Spleen (tissue), 11 donors: ENCODE measurements at regions not wholly inside any gene's neighbourhood (a gene's known extent, or its start where the extent isn't known, plus 50 kb on each side); places are given as distances from the start of the nearest gene placed in this dataset.

Experiments used
- DNase-seq: peaks from one replicate; pipeline ENCODE4 v3.0.0-alpha.2; 2020
- H3K27ac ChIP-seq, 8 donors: fragments of 200-600 bp; sonication (generic) in 7 of 8; 1 replicate in 4 of 8; 2 replicates in 4 of 8; pipeline versions ENCODE4 v1.5.0 to v1.8.0; 2016 to 2021; ENCODE audit warnings: inconsistent platforms in 4 of 8, mild to moderate bottlenecking in 4 of 8, moderate library complexity in 1 of 8
- H3K27me3 ChIP-seq, 7 donors: fragments of 200-600 bp; sonication (generic) in 6 of 7; replicated peaks in 1 of 7; 1 replicate in 4 of 7; 2 replicates in 3 of 7; pipeline versions ENCODE4 v1.5.0 to v1.8.0; 2016 to 2021; ENCODE audit warnings: inconsistent platforms in 3 of 7, mild to moderate bottlenecking in 1 of 7
- H3K36me3 ChIP-seq, 6 donors: fragments of 200-600 bp; sonication (generic) in 5 of 6; 1 replicate in 4 of 6; 2 replicates in 2 of 6; pipeline versions ENCODE4 v1.5.0 to v1.8.0; 2016 to 2021; ENCODE audit warnings: inconsistent platforms in 2 of 6
- H3K4me1 ChIP-seq, 6 donors: fragments of 200-600 bp; sonication (generic) in 5 of 6; 1 replicate in 3 of 6; 2 replicates in 3 of 6; pipeline versions ENCODE4 v1.5.0 to v1.8.0; 2016 to 2021; ENCODE audit warnings: inconsistent platforms in 3 of 6
- H3K4me3 ChIP-seq, 8 donors: fragments of 200-600 bp; sonication (generic) in 7 of 8; 1 replicate in 4 of 8; 2 replicates in 4 of 8; pipeline versions ENCODE4 v1.5.0 to v1.8.0; 2016 to 2021; ENCODE audit warnings: inconsistent platforms in 4 of 8, mild to moderate bottlenecking in 4 of 8, moderate library complexity in 2 of 8
- H3K9me3 ChIP-seq, 8 donors: fragments of 200-600 bp; sonication (generic) in 7 of 8; 1 replicate in 4 of 8; 2 replicates in 4 of 8; pipeline versions ENCODE4 v1.5.0 to v1.8.0; 2016 to 2021; ENCODE audit warnings: inconsistent platforms in 4 of 8
- CTCF ChIP-seq, 11 experiments: fragments of 200-600 bp in 7 of 11; fragments of 450-650 bp in 4 of 11; sonication (generic) in 4 of 11; IDR thresholded peaks in 8 of 11; conservative IDR thresholded peaks in 3 of 11; 1 replicate in 7 of 11; 2 replicates in 4 of 11; pipeline versions ENCODE4 v1.4.0 to v1.8.0; 2016 to 2021; ENCODE audit warnings: antibody characterized with exemption in 11 of 11, inconsistent platforms in 4 of 11, mild to moderate bottlenecking in 1 of 11
- POLR2A ChIP-seq, 3 donors: fragments of 450-650 bp; IDR thresholded peaks; one replicate each; pipeline ENCODE4 v1.5.1; 2017; ENCODE audit warnings: antibody characterized with exemption in 3 of 3, mild to moderate bottlenecking in 1 of 3
- POLR2AphosphoS5 ChIP-seq, 3 donors: sonication (generic); formaldehyde crosslinking; IDR thresholded peaks; one replicate each; pipeline ENCODE4 v1.5.1; 2017; ENCODE audit warnings: antibody characterized with exemption in 3 of 3
- WGBS, 5 donors: extraction: QIAGEN DNeasy Blood & Tissue Kit in 3 of 5; methylation state at CpG; one replicate each; pipeline versions ENCODE4 v1.1.5 to v1.1.7; 2013 to 2018; 5-methylcytosine and 5-hydroxymethylcytosine counted together
- intact Hi-C: fragments of 100-400 bp; cut with DNase I; formaldehyde crosslinking; loops from one replicate; pipeline ENCODE4 v1.15.0; 2023; ENCODE audit warnings: low total_unique reads
- donor health status: healthy with polysubstance abuse.
- donor health status: DM: no; HTN: no; CAD: no; lungs with moderate emphysema.
- donor health status: DM: no; HTN: no; CAD: no.
- donor health status: Bipolar disorder and iron deficiency.
- donor health status: healthy.
- donor health status: DM: no; HTN: no; CAD: no.
- donor health status: DM: yes; HTN: yes; CAD: no.

- Histone ChIP-seq H3K4me1 (peaks cover 0 to 10% (median 2%) of the 10 kb centered on the region in 6 donors), H3K27me3 (peaks cover 0 to 21% (median 0%) of the 10 kb centered on the region in 7 donors), H3K9me3 (no peaks in the 10 kb centered on the region), H3K27ac (no peak overlapping the region), H3K36me3 (no peaks in the 10 kb centered on the region), H3K4me3 (no peak overlapping the region)
- no peak for TF ChIP-seq CTCF (IDR thresholded peaks at IDR 0.05 in 8 of 11, conservative IDR thresholded peaks at IDR 0.05 in 3 of 11)
- no peak for TF ChIP-seq POLR2AphosphoS5 (IDR thresholded peaks at IDR 0.05)
- TF ChIP-seq POLR2A (IDR thresholded peaks at IDR 0.05): no peak
- no peak for DNase-seq
- intact Hi-C loops: no loop called here
- 75 to 93% (median 77%) methylated on average over 4 of the region's 4 CpGs for WGBS, 5 donors
Observed at GRCh38 chr11:69580529-69580928, 60.4 kb upstream of the CCND1 start.

GRCh38 chr11:69582756-69583467, 58.0 kb upstream of the CCND1 start:
- intact Hi-C loops: no loop called here
- 34 to 50% (median 48%) methylated on average over 5 of the region's 5 CpGs for WGBS, 5 donors

GRCh38 chr11:69584160-69584559, 56.8 kb upstream of the CCND1 start:
- H3K27me3 ChIP-seq: no peaks in the 10 kb centered on the region
- intact Hi-C loops: no loop called here
- TF ChIP-seq POLR2AphosphoS5 (IDR thresholded peaks at IDR 0.05) (no peak), CTCF (IDR thresholded peaks at IDR 0.05 in 8 of 11, conservative IDR thresholded peaks at IDR 0.05 in 3 of 11) (no peak), POLR2A (IDR thresholded peaks at IDR 0.05) (no peak)
- H3K9me3 ChIP-seq: no peaks in the 10 kb centered on the region
- H3K4me3 ChIP-seq: no peak overlapping the region
- no peak overlapping the region for H3K27ac ChIP-seq
- 92 to 99% (median 94%) methylated on average over 3 of the region's 3 CpGs for WGBS, 5 donors
- H3K4me1 ChIP-seq: no peaks in the 10 kb centered on the region
- H3K36me3 ChIP-seq: no peaks in the 10 kb centered on the region
- DNase-seq: no peak

More at GRCh38 chr11:69582756-69583467, 58.0 kb upstream of the CCND1 start:
- Histone ChIP-seq H3K4me3 (no peak overlapping the region), H3K36me3 (no peaks in the 10 kb centered on the region), H3K27ac (no peak overlapping the region), H3K4me1 (no peaks in the 10 kb centered on the region), H3K27me3 (no peaks in the 10 kb centered on the region), H3K9me3 (no peaks in the 10 kb centered on the region)
- TF ChIP-seq POLR2AphosphoS5 (IDR thresholded peaks at IDR 0.05) (no peak), POLR2A (IDR thresholded peaks at IDR 0.05) (no peak), CTCF (IDR thresholded peaks at IDR 0.05 in 8 of 11, conservative IDR thresholded peaks at IDR 0.05 in 3 of 11) (no peak)
- no peak for DNase-seq

- H3K4me1 ChIP-seq: no peaks in the 10 kb centered on the region
- TF ChIP-seq POLR2A (IDR thresholded peaks at IDR 0.05) (no peak), CTCF (IDR thresholded peaks at IDR 0.05 in 8 of 11, conservative IDR thresholded peaks at IDR 0.05 in 3 of 11) (no peak), POLR2AphosphoS5 (IDR thresholded peaks at IDR 0.05) (no peak)
- H3K36me3 ChIP-seq: no peaks in the 10 kb centered on the region
- DNase-seq: no peak
- 90 to 97% (median 95%) methylated on average over 3 of the region's 3 CpGs for WGBS, 5 donors
- H3K4me3 ChIP-seq: no peak overlapping the region
- H3K27me3 ChIP-seq: no peaks in the 10 kb centered on the region
- intact Hi-C loops: no loop called here
- H3K27ac ChIP-seq: no peak overlapping the region
- no peaks in the 10 kb centered on the region for H3K9me3 ChIP-seq
Observed at GRCh38 chr11:69585385-69585784, 55.6 kb upstream of the CCND1 start.
